ENCODE measurements at regions not wholly inside any gene's neighbourhood (a gene's known extent, or its start where the extent isn't known, plus 50 kb on each side); places are given as distances from the start of the nearest gene placed in this dataset.

GRCh38 chr13:89678466-89679121 lies 1668.9 kb upstream of the MIR17HG start:
- no peak for DNase-seq

DNA sequence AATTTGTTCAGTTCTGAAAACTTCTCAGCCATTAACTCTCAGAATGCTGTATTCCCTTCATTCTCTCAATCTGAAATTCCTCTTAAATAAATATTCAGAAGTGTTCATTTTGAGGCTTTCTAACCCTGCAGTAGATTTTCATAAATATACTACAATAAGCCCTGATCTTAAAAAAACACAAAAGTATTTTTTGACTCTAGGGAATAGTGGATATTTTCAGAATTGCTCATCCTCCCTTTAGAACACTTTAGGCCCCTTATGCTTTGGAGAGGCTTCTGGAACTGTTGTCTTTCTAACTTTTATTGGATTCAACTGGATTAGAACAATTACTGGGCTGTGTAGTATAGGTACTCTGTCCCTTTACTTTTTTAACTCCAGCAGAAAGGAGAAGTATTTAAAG lies 1662.6 kb upstream of the MIR17HG start:
- DNase-seq, result no peak

DNA sequence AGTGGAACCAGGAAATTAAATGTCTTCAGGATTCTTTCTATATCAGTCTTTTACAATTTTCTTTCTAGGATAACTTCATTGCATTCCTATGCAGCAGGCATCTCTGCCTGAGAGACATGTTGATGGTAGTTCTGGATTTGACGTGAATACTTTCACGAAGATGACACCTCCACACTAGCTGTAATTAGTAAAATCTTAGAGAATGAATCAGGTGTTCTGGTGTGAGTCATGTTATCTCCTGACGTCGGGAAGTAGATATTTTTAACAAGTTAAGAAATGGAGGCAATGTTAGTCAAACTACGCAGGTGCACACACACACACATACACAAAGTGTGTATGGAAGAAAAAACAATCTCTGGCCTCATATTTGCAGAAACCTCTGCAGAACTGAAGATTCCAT lies 1661.3 kb upstream of the MIR17HG start:
- DNase-seq, result no peak

- no peak for DNase-seq
These were observed 1660.4 kb upstream of the MIR17HG start for GRCh38 chr13:89687066-89687465.

DNA sequence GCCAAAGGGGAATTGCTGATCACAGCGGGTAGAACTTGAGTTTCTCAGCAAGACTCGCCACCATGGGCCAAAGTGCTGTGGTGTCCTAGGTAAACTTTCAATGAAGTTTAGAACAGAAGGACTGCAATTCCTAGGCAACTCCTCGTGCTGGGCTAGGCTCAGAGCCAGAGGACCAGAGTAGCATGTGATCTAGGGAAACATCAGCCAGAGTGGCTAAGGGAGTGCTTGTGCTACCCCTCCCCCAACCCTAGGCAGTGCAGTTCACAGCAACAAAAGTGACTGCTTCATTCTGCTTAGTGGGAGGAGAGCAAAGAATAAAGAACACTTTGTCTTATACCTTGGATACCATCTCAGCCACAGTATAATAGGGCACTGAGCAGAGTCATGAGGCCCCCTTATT lies 1658.6 kb upstream of the MIR17HG start:
- no peak for DNase-seq

DNA sequence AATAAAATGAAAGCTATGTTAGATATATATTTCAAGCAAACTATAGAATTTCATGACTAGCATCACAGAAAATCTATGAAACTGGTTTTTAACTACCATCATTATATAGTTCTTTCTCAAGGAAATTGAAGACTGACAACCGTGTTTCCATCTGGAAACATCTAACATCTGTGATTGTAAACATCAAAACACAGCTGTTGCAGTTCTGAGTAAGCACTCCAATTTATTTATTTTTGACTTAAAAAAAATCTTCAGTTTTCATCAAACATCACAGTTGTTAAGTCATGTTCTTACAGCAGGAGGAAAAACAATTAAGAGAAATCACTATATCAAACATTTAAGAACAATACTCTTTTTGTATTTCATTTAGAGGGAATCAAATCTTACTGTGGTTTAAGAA lies 1653.0 kb upstream of the MIR17HG start:
- DNase-seq, result no peak

GRCh38 chr13:89695343-89696257 lies 1651.9 kb upstream of the MIR17HG start:
- DNase-seq, result no peak

DNA sequence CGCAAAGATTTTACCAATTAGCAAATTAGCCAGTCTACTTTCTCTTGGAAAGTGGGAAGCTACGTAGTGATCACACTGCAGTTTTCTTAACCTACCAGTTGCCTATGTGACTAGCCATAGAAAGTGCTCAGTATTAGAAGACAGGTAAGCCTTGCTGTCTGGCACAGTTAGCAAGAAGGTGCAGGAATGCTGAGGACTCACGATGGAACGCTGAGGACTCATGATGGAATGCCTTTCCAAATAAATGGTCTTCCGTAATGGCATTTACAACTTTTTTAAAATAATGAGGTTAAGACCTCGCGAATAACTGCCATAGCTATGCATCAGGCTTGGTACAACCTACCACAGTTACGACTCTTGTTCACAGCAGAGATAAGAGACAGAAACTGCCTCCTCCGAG lies 1645.6 kb upstream of the MIR17HG start:
- DNase-seq, result no peak

- DNase-seq, result no peak
These were observed 1643.4 kb upstream of the MIR17HG start for GRCh38 chr13:89704040-89704439.

- DNase-seq, result no peak
These were observed 1639.5 kb upstream of the MIR17HG start for GRCh38 chr13:89708013-89708412.

DNA sequence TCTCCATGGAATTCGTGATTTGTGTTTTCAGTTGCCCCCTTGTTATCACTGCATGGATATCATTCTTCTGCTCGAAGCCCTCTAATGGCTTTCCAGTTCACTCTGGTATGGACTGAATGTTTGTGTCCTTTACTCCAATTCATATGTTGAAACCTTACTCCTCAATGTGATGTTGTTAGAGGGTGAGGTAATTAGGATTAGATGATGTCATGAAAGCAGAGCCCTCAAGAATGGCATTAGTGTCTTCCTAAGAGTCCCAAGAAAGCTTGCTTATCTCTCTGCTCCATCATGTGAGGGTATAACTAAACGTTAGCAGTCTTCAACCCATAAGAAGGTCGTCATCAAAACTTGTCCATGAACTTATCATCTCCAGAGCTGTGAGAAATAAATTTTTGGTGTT lies 1626.3 kb upstream of the MIR17HG start:
- no peak for DNase-seq

DNA sequence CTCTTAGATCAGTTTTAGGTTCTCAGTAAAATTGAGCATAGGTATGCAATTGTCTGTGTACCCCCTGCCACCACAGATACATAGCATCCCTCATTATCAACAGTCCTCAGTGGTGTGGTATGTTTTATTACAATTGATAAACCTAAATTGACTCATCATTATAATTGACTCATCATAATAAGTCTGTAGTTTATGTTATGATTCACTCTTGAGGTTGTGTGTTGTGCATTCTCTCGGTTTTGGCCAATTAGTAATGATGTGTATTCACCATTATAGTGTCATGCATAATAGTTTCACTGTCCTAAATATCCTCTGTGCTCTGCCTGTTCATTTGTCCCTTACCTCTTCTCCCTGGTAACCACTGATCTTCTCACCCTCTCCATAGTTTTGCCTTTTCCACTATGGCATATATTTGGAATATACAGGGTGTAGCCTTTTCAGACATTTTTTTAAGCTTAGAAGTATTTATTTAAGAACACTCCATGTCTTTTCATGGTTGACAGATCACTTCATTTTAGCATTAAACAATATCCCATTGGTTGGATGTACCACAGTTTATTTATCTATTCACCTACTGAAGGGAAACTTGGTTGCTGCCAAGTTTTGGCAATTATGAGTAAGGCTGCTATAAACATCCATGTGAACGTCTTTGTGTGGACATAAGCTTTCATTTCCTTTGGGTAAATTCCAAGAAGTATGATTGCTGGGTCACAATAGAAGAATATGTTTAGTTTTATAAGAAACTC lies 1620.6 kb upstream of the MIR17HG start:
- no peak for DNase-seq

- DNase-seq, result no peak
These were observed 1613.7 kb upstream of the MIR17HG start for GRCh38 chr13:89733829-89734228.

DNA sequence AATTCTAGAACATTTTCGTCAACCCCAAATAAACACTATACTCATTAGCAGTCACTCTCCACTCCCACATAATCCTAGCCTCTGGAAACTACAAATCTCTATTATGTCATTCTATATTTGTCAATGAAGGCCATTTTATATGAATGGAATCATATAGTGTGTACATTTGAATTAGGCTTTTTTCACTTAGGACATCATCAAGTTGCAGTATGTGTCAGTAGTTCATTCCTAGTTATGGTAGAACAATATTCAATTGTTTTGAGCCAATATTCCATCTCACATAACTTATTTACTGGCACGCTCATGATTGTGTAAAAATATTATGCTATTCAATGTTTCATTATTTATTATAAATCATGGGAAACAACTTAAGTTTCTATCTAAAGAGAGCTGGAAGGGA lies 1610.4 kb upstream of the MIR17HG start:
- no peak for DNase-seq

- DNase-seq, result no peak
These were observed 1609.4 kb upstream of the MIR17HG start for GRCh38 chr13:89738072-89738471.

- no peak for DNase-seq
These were observed 1606.3 kb upstream of the MIR17HG start for GRCh38 chr13:89740994-89741685.

GRCh38 chr13:89746554-89746953 lies 1600.9 kb upstream of the MIR17HG start:
- no peak for DNase-seq

- no peak for DNase-seq
These were observed 1598.8 kb upstream of the MIR17HG start for GRCh38 chr13:89748716-89749115.

GRCh38 chr13:89749888-89750287 lies 1597.6 kb upstream of the MIR17HG start:
- DNase-seq, result no peak

- DNase-seq, result no peak
These were observed 1597.1 kb upstream of the MIR17HG start for GRCh38 chr13:89750371-89750770.

GRCh38 chr13:89751432-89751930 lies 1596.0 kb upstream of the MIR17HG start:
- no peak for DNase-seq

DNA sequence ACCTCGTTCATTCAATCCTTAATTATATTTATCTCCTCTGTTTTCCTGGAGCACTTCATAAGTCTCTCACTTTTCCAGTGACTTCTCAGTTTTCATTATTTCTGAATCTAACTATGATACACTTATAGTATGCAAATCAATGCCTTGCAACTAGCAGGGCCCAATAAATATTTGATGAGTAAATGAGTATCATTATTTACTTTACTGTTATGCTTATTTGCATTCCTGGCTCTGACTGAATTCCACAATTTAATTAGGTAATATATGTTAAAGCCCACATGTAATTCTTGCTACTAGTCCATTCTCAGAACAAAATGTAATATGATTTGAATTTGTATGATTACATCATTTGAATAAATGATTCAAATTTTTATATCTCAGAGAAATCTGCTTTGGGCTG lies 1595.1 kb upstream of the MIR17HG start:
- DNase-seq, result no peak

Data from GDM1 (cell line).